Smooth muscle cell (in vitro differentiated cells): ENCODE measurements at regions not wholly inside any gene's neighbourhood (a gene's known extent, or its start where the extent isn't known, plus 50 kb on each side); places are given as distances from the start of the nearest gene placed in this dataset.

Experiments
- DNase-seq: peaks from one replicate; lab custom pipeline; 2025; ENCODE audit not compliant: unreplicated experiment; lab: John Stamatoyannopoulos, UW
- H2AFZ ChIP-seq: fragments of 200-600 bp; sonication (generic); 2 replicates; pipeline ENCODE4 v1.6.0; 2016; ENCODE audit warnings: antibody characterized with exemption, low read depth, mild to moderate bottlenecking
- H3F3A ChIP-seq: fragments of 200-600 bp; sonication (generic); 2 replicates; pipeline ENCODE4 v1.6.0; 2017; ENCODE audit warnings: antibody characterized with exemption, low read depth
- H3K27ac ChIP-seq: fragments of 200-600 bp; sonication (generic); 2 replicates; pipeline ENCODE4 v1.5.1; 2016; ENCODE audit warnings: low read depth, mild to moderate bottlenecking
- H3K27me3 ChIP-seq: fragments of 200-600 bp; sonication (generic); 2 replicates; pipeline ENCODE4 v1.6.1; 2016; ENCODE audit warnings: low read depth, mild to moderate bottlenecking
- H3K36me3 ChIP-seq: fragments of 200-600 bp; sonication (generic); 2 replicates; pipeline ENCODE4 v1.5.1; 2016; ENCODE audit warnings: low read depth
- H3K4me1 ChIP-seq: fragments of 200-600 bp; sonication (generic); 2 replicates; pipeline ENCODE4 v1.5.1; 2016; ENCODE audit warnings: low read depth
- H3K4me2 ChIP-seq: fragments of 200-600 bp; sonication (generic); 2 replicates; pipeline ENCODE4 v1.6.0; 2016; ENCODE audit warnings: mild to moderate bottlenecking
- H3K4me3 ChIP-seq: fragments of 200-600 bp; sonication (generic); 2 replicates; pipeline ENCODE4 v1.5.1; 2016; ENCODE audit warnings: mild to moderate bottlenecking
- H3K79me2 ChIP-seq: fragments of 200-600 bp; sonication (generic); 2 replicates; pipeline ENCODE4 v1.6.0; 2016; ENCODE audit warnings: low read depth, mild to moderate bottlenecking
- H3K9ac ChIP-seq: fragments of 200-600 bp; sonication (generic); 2 replicates; pipeline ENCODE4 v1.6.0; 2016; ENCODE audit warnings: low read depth
- H3K9me3 ChIP-seq: fragments of 200-600 bp; sonication (generic); replicated peaks from 2 replicates; pipeline ENCODE4 v1.5.1; 2016; ENCODE audit warnings: low read depth
- H4K20me1 ChIP-seq: fragments of 200-600 bp; sonication (generic); 2 replicates; pipeline ENCODE4 v1.6.0; 2016; ENCODE audit warnings: low read depth
- CTCF ChIP-seq: fragments of 200-600 bp; sonication (generic); IDR thresholded peaks from 2 replicates; pipeline ENCODE4 v1.5.1; 2017; ENCODE audit warnings: borderline replicate concordance, mild to moderate bottlenecking, antibody characterized with exemption; ENCODE audit not compliant: insufficient read depth, poor library complexity, severe bottlenecking
- WGBS: methylation state at CpG from one replicate; pipeline ENCODE4 v1.1.7; 2016; ENCODE audit warnings: low lambda C conversion rate; 5-methylcytosine and 5-hydroxymethylcytosine counted together

- peak overlapping the region; percentile 1 for H2AFZ ChIP-seq
- peaks cover 19% of the 10 kb centered on the region for H3F3A ChIP-seq
- H3K27me3 ChIP-seq, result no peaks in the 10 kb centered on the region
- no peaks in the 10 kb centered on the region for H4K20me1 ChIP-seq
- no peak overlapping the region for H3K4me3 ChIP-seq
- no peak overlapping the region for H3K9ac ChIP-seq
- H3K4me1 ChIP-seq, result peaks cover 21% of the 10 kb centered on the region
- H3K79me2 ChIP-seq, result no peaks in the 10 kb centered on the region
- no peak for TF ChIP-seq CTCF
- H3K4me2 ChIP-seq, result peak overlapping the region; percentile 56
- 83% methylated on average over 4 of the region's 4 CpGs for WGBS
- DNase-seq, result no peak
- no peaks in the 10 kb centered on the region for H3K36me3 ChIP-seq
- peak overlapping the region; percentile 60 for H3K27ac ChIP-seq
- no peaks in the 10 kb centered on the region for H3K9me3 ChIP-seq
Measured at GRCh38 chr21:33968995-33969348, 53.4 kb upstream of the ATP5PO start.

- DNase-seq, result no peak
- Histone ChIP-seq H3K27ac (peak overlapping the region; percentile 60), H3K9ac (no peak overlapping the region), H3K9me3 (no peaks in the 10 kb centered on the region), H3F3A (peaks cover 19% of the 10 kb centered on the region), H3K36me3 (no peaks in the 10 kb centered on the region), H2AFZ (no peak overlapping the region), H3K4me3 (no peak overlapping the region), H3K4me1 (peaks cover 21% of the 10 kb centered on the region), H4K20me1 (no peaks in the 10 kb centered on the region), H3K27me3 (no peaks in the 10 kb centered on the region), H3K4me2 (peak overlapping the region; percentile 56), H3K79me2 (no peaks in the 10 kb centered on the region)
- 73% methylated on average over 5 of the region's 5 CpGs for WGBS
- TF ChIP-seq CTCF, result no peak
Measured at GRCh38 chr21:33968080-33968994, 52.7 kb upstream of the ATP5PO start.

- WGBS, result 49% methylated on average over 5 of the region's 5 CpGs
- no peak for DNase-seq
- H3K4me2 ChIP-seq, result peak overlapping the region; percentile 36
- peak overlapping the region; percentile 29 for H3K27ac ChIP-seq
- H3K9ac ChIP-seq, result no peak overlapping the region
- H3K79me2 ChIP-seq, result no peaks in the 10 kb centered on the region
- no peaks in the 10 kb centered on the region for H3K9me3 ChIP-seq
- no peaks in the 10 kb centered on the region for H3K36me3 ChIP-seq
- H3K4me1 ChIP-seq, result peaks cover 20% of the 10 kb centered on the region
- peaks cover 15% of the 10 kb centered on the region for H3F3A ChIP-seq
- no peak overlapping the region for H2AFZ ChIP-seq
- H3K27me3 ChIP-seq, result no peaks in the 10 kb centered on the region
- TF ChIP-seq CTCF, result no peak
- H4K20me1 ChIP-seq, result no peaks in the 10 kb centered on the region
- H3K4me3 ChIP-seq, result no peak overlapping the region
Measured at GRCh38 chr21:33967086-33967571, 51.5 kb upstream of the ATP5PO start.
